KMS-11 (cell line): ENCODE measurements at regions not wholly inside any gene's neighbourhood (a gene's known extent, or its start where the extent isn't known, plus 50 kb on each side); places are given as distances from the start of the nearest gene placed in this dataset.

Experiments
- H2AFZ ChIP-seq: fragments of 200-600 bp; sonication (generic); 2 replicates; pipeline ENCODE4 v1.6.1; 2016; ENCODE audit warnings: antibody characterized with exemption, mixed run types, low read depth
- H3K27ac ChIP-seq: fragments of 200-600 bp; sonication (generic); 2 replicates; pipeline ENCODE4 v1.6.1; 2016; ENCODE audit warnings: mild to moderate bottlenecking, mixed run types
- H3K27me3 ChIP-seq: fragments of 200-600 bp; sonication (generic); 2 replicates; pipeline ENCODE4 v1.6.1; 2017; ENCODE audit warnings: mild to moderate bottlenecking, low read depth, mixed run types, moderate library complexity; ENCODE audit not compliant: insufficient read depth
- H3K36me3 ChIP-seq: fragments of 200-600 bp; sonication (generic); 2 replicates; pipeline ENCODE4 v1.6.1; 2017; ENCODE audit warnings: mild to moderate bottlenecking, mixed run types; ENCODE audit not compliant: insufficient read depth
- H3K4me1 ChIP-seq: fragments of 200-600 bp; sonication (generic); 2 replicates; pipeline ENCODE4 v1.6.1; 2016; ENCODE audit warnings: mild to moderate bottlenecking, low read depth, mixed run types; ENCODE audit not compliant: poor library complexity, severe bottlenecking
- H3K4me2 ChIP-seq: fragments of 200-600 bp; sonication (generic); 2 replicates; pipeline ENCODE4 v1.7.0; 2016; ENCODE audit warnings: mild to moderate bottlenecking, mixed run types
- H3K4me3 ChIP-seq: fragments of 200-600 bp; sonication (generic); IDR thresholded peaks from 2 replicates; pipeline ENCODE4 v1.6.1; 2017; ENCODE audit warnings: low read depth, low read length, mixed read lengths; ENCODE audit not compliant: insufficient read depth
- H3K79me2 ChIP-seq: fragments of 200-600 bp; sonication (generic); 2 replicates; pipeline ENCODE4 v1.6.1; 2016; ENCODE audit warnings: low read depth, mixed run types; ENCODE audit not compliant: insufficient read depth
- H3K9ac ChIP-seq: fragments of 200-600 bp; sonication (generic); 2 replicates; pipeline ENCODE4 v1.6.1; 2016; ENCODE audit warnings: mild to moderate bottlenecking, mixed run types
- H4K20me1 ChIP-seq: fragments of 200-600 bp; sonication (generic); 2 replicates; pipeline ENCODE4 v1.6.1; 2016; ENCODE audit warnings: mild to moderate bottlenecking, mixed run types; ENCODE audit not compliant: insufficient read depth
- CTCF ChIP-seq: fragments of 200-600 bp; sonication (generic); conservative IDR thresholded peaks from 2 replicates; pipeline ENCODE4 v1.6.1; 2017; ENCODE audit warnings: low read depth, mild to moderate bottlenecking, antibody characterized with exemption, low read length, moderate library complexity, mixed read lengths

- no peak overlapping the region for H2AFZ ChIP-seq
- no peaks in the 10 kb centered on the region for H3K36me3 ChIP-seq
- H3K4me1 ChIP-seq, result no peaks in the 10 kb centered on the region
- H3K4me3 ChIP-seq, result no peak overlapping the region
- H3K79me2 ChIP-seq, result no peaks in the 10 kb centered on the region
- H3K27me3 ChIP-seq, result no peaks in the 10 kb centered on the region
- H4K20me1 ChIP-seq, result no peaks in the 10 kb centered on the region
- H3K9ac ChIP-seq, result no peak overlapping the region
- TF ChIP-seq CTCF, result no peak
- H3K27ac ChIP-seq, result no peak overlapping the region
- H3K4me2 ChIP-seq, result no peak overlapping the region
Observed at GRCh38 chr4:64503945-64504675, 94.9 kb upstream of the TECRL start.

- Histone ChIP-seq H3K36me3 (no peaks in the 10 kb centered on the region), H3K27me3 (no peaks in the 10 kb centered on the region), H4K20me1 (no peaks in the 10 kb centered on the region)
Observed at GRCh38 chr4:64503416-64503815, 94.2 kb upstream of the TECRL start.

GRCh38 chr4:64497491-64497890 lies 88.2 kb upstream of the TECRL start:
- H3K4me3 ChIP-seq, result no peak overlapping the region
- no peak overlapping the region for H3K9ac ChIP-seq
- no peaks in the 10 kb centered on the region for H4K20me1 ChIP-seq
- no peak overlapping the region for H2AFZ ChIP-seq
- no peaks in the 10 kb centered on the region for H3K4me1 ChIP-seq
- no peaks in the 10 kb centered on the region for H3K36me3 ChIP-seq
- H3K4me2 ChIP-seq, result no peak overlapping the region
- no peak overlapping the region for H3K27ac ChIP-seq
- H3K27me3 ChIP-seq, result no peaks in the 10 kb centered on the region
- no peaks in the 10 kb centered on the region for H3K79me2 ChIP-seq
- TF ChIP-seq CTCF, result no peak

More at GRCh38 chr4:64503416-64503815, 94.2 kb upstream of the TECRL start:
- H2AFZ ChIP-seq, result no peak overlapping the region
- H3K4me1 ChIP-seq, result no peaks in the 10 kb centered on the region
- H3K4me2 ChIP-seq, result no peak overlapping the region
- TF ChIP-seq CTCF, result no peak
- H3K9ac ChIP-seq, result no peak overlapping the region
- no peaks in the 10 kb centered on the region for H3K79me2 ChIP-seq
- no peak overlapping the region for H3K27ac ChIP-seq
- no peak overlapping the region for H3K4me3 ChIP-seq

GRCh38 chr4:64495946-64496345 lies 86.7 kb upstream of the TECRL start:
- H3K27ac ChIP-seq, result no peak overlapping the region

More at GRCh38 chr4:64495946-64496345, 86.7 kb upstream of the TECRL start:
- no peak overlapping the region for H3K4me3 ChIP-seq
- H2AFZ ChIP-seq, result no peak overlapping the region
- H4K20me1 ChIP-seq, result no peaks in the 10 kb centered on the region
- no peak for TF ChIP-seq CTCF
- H3K27me3 ChIP-seq, result no peaks in the 10 kb centered on the region
- H3K9ac ChIP-seq, result no peak overlapping the region
- no peak overlapping the region for H3K4me2 ChIP-seq
- H3K36me3 ChIP-seq, result no peaks in the 10 kb centered on the region
- H3K79me2 ChIP-seq, result no peaks in the 10 kb centered on the region
- H3K4me1 ChIP-seq, result no peaks in the 10 kb centered on the region
